Ectodermal cell (in vitro differentiated cells): ENCODE measurements at regions not wholly inside any gene's neighbourhood (a gene's known extent, or its start where the extent isn't known, plus 50 kb on each side); places are given as distances from the start of the nearest gene placed in this dataset.

Source experiments
- H3K27ac ChIP-seq: 2 replicates; pipeline ENCODE4 v1.7.0; 2013; ENCODE audit warnings: mild to moderate bottlenecking, low read depth, low read length; ENCODE audit not compliant: insufficient read depth, poor library complexity, severe bottlenecking
- H3K27me3 ChIP-seq: 2 replicates; pipeline ENCODE4 v1.7.0; 2013; ENCODE audit warnings: mild to moderate bottlenecking, low read length; ENCODE audit not compliant: insufficient read depth, control insufficient read depth, poor library complexity, severe bottlenecking
- H3K36me3 ChIP-seq: one replicate; pipeline ENCODE4 v1.7.0; 2013; ENCODE audit warnings: low read length; ENCODE audit not compliant: control insufficient read depth, insufficient read depth
- H3K4me1 ChIP-seq: one replicate; pipeline ENCODE4 v1.7.0; 2013; ENCODE audit warnings: low read length; ENCODE audit not compliant: control insufficient read depth, insufficient read depth
- H3K4me3 ChIP-seq: 2 replicates; pipeline ENCODE4 v1.7.0; 2013; ENCODE audit warnings: low read depth, low read length, control low read depth; ENCODE audit not compliant: insufficient read depth
- H3K9me3 ChIP-seq: 2 replicates; pipeline ENCODE4 v1.7.0; 2013; ENCODE audit warnings: mild to moderate bottlenecking, low read length, moderate library complexity; ENCODE audit not compliant: control insufficient read depth
- WGBS, 2 experiments: methylation state at CpG; one replicate each; pipeline ENCODE4 v1.1.7; 2013; ENCODE audit warnings: missing lambda C conversion rate in 2 of 2; 5-methylcytosine and 5-hydroxymethylcytosine counted together

DNA sequence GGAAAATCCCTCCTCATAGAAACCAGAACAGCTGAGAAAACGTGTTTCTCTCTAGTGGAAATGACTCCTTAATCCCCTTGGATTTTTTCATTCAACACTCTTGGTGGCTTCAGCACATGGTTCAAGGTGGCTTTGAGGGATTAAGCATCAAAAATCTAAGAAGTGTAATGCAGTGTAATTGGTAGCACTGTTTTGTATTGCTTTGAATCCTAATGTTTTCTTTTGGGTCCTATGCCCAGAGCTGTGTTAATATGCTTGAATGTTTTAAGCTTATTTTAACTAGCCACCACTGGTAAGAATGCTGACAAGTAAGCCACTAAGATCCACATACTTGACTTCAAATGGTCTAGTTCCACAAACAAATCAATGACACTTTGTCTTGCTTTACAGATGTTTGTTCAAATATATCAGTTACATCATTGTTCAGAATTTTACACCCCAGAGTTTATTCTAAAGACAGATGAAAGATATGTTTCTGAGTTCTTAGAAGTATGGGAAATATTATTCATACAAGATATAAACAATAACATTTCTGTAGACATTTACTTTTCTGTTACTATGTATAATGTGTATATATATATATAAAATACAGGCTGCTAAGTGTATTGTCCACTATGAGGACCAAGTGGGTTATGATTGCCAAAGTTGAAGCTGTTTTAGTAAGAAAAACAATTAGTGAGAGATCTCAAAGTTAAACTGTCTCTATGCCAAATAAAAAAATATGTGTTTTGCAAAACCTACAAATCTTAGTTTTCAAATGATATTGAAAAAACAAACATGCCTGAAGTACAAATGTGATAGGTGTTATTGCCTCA, 220.8 kb downstream of the OGFRL1 start:
- 69 to 70% methylated on average over 1 of the region's 1 CpG for WGBS, 2 experiments
- H3K4me3 ChIP-seq = no peak overlapping the region
- H3K27me3 ChIP-seq = no peaks in the 10 kb centered on the region
- no peak overlapping the region for H3K27ac ChIP-seq
- no peaks in the 10 kb centered on the region for H3K4me1 ChIP-seq
- no peaks in the 10 kb centered on the region for H3K36me3 ChIP-seq
- H3K9me3 ChIP-seq = no peaks in the 10 kb centered on the region

DNA sequence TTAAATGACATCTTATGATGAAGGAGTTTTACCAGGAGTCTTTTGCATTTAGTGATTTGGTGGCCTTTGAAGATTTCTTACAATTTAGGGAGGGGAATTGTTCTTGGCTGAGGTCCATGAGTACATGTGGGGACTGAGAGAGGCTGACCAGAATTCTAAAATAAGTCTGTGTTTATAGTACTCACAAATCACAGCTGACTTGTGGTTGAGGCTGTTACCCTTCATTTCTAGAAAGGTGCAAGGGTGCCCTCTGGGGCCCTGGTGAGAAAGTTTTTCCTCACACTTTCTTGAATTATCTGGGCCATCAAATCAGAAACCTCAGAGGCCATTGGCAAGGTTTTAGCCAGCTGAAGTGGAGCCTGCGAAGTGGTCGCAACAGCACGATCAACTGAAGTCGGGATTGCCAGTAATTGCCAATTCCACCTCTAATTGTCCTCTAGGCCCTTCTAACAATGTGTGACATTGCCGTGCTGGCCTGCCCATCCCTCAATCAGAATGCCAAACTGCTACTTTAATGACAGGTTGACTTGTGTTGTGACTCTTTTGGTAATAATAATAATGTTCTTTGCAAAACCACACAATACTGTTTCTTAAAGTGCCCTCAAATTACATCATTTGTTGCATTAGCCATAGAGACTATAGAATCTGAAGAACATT, 221.6 kb downstream of the OGFRL1 start:
- H3K4me3 ChIP-seq = no peak overlapping the region
- H3K27me3 ChIP-seq = no peaks in the 10 kb centered on the region
- no peaks in the 10 kb centered on the region for H3K36me3 ChIP-seq
- H3K9me3 ChIP-seq = no peaks in the 10 kb centered on the region
- 81 to 84% methylated on average over 5 of the region's 5 CpGs for WGBS, 2 experiments
- H3K4me1 ChIP-seq = no peaks in the 10 kb centered on the region
- H3K27ac ChIP-seq = no peak overlapping the region

DNA sequence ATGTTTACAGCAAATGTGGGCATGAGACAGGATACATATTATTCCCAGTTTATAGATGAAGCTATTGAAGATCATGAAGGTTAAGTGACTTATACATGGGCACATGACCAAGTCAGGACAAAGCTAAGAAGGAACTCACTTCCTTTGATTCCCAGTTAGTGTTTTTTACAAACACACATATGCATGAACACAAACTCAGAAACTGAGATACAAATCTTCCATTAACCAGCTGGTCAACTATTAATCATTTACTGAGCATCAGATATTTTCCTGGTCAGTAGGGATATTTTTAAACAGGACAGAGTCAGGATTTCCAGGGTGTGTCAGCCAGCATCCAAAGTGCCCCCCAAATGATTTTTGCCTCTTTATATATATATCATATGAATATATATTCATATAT, 222.2 kb downstream of the OGFRL1 start:
- Histone ChIP-seq H3K36me3 (no peaks in the 10 kb centered on the region), H3K9me3 (no peaks in the 10 kb centered on the region), H3K27ac (no peak overlapping the region), H3K4me1 (no peaks in the 10 kb centered on the region), H3K4me3 (no peak overlapping the region), H3K27me3 (no peaks in the 10 kb centered on the region)

DNA sequence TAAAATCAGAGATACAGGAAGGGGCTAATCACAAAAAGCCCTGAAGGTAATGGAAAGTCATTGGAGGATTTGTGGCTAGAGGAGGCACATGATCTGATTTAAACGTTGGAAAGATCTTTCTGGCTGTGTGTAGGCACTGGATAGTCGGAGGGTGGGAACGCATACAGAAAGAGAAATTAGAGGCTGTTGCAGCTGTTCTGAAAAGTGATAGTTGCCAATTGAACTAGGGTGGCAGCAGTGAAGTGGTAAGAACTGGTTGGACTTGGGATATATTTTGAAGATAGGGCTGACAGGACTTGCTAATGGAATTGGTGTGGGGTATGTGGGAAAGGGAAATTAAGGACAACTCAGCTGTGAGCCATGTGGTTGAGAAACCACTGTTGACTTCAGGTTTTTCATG, 223.6 kb downstream of the OGFRL1 start:
- Histone ChIP-seq H3K27ac (no peak overlapping the region), H3K36me3 (no peaks in the 10 kb centered on the region), H3K9me3 (no peaks in the 10 kb centered on the region), H3K4me3 (no peak overlapping the region), H3K4me1 (no peaks in the 10 kb centered on the region), H3K27me3 (no peaks in the 10 kb centered on the region)
- WGBS, 2 experiments = 91 to 93% methylated on average over 3 of the region's 3 CpGs

DNA sequence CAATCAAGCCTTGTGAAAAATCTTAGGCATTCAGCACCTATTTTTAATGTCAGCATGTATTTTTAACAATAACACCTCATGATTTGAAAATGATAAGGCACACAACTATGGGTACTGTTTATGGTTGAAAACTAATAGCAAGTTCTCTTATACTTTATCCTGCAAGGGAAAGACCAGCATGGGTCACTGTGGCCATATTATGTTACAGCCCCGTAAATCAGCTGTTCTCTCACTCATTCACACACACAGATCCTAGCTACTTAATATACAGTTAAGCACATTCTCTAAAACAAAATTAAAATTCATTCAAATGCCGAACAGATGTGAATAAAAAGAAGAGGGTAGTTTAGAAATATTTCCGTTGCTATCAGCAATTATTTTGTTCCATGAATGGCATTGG, 224.4 kb downstream of the OGFRL1 start:
- Histone ChIP-seq H3K27ac (no peak overlapping the region), H3K4me1 (no peaks in the 10 kb centered on the region), H3K4me3 (no peak overlapping the region), H3K27me3 (no peaks in the 10 kb centered on the region), H3K9me3 (no peaks in the 10 kb centered on the region), H3K36me3 (no peaks in the 10 kb centered on the region)
- WGBS, 2 experiments = 94 to 95% methylated on average over 3 of the region's 3 CpGs

DNA sequence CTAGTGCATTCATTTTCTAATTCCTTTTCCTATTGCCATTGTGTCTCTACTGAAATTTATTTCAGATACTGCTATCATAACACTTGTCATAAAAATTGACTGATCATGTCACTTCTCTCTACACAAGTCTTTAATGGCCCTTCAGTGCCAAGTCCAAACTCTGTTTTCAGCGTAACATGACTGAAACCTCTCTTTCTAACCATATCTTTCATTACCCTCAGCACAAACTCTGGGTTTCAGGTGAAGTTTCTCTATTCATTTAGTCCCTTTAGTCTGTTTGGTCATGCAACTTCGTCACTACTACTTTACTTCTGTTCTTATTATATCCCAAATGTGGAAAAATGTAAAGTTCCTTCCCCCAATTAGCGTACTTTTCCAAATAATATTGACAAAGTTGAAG, 234.9 kb downstream of the OGFRL1 start:
- Histone ChIP-seq H3K27ac (no peak overlapping the region), H3K4me3 (no peak overlapping the region), H3K27me3 (no peaks in the 10 kb centered on the region), H3K4me1 (no peaks in the 10 kb centered on the region), H3K36me3 (no peaks in the 10 kb centered on the region), H3K9me3 (no peaks in the 10 kb centered on the region)
- 93 to 97% methylated on average over 3 of the region's 3 CpGs for WGBS, 2 experiments

DNA sequence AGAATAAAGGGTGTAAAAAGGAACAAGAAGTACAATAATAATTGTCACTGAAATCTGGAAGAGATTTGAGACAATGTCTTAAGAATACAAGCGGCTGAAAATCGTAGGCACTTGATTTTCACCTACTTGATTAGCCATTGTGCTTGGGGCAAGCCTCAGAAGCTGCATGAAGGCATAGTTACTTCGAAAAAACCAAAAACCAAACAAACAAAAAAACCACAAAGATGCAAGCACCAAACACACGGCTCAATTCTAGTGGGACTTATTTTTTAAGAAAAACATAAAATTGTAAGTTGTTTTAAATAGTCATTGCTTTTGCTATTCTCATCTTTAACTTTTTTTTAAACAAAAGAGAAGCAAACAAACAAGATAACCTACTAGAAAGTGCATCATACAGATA, 235.6 kb downstream of the OGFRL1 start:
- no peaks in the 10 kb centered on the region for H3K9me3 ChIP-seq
- H3K4me3 ChIP-seq = no peak overlapping the region
- WGBS, 2 experiments = 81 to 95% methylated on average over 3 of the region's 4 CpGs

DNA sequence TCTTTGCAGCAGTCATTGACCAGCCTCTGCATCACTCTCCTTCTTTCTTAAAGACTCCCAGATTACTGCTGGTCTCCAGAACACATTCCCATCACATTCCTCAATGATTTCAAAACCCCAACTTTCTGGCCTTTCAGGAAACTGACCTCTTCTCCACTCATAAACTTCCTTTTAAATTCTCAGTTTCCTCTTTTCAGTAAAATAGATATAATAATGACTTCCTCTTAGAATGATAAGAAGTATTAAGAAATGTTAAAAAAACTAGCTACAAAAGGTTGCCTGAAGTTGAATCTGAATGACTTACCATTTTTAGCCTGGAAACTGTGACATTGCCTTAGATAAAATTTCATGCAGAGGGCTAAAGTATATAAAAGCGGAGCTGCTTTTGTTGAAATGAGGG, 239.3 kb downstream of the OGFRL1 start:
- H3K4me3 ChIP-seq = no peak overlapping the region
- H3K36me3 ChIP-seq = no peaks in the 10 kb centered on the region
- no peaks in the 10 kb centered on the region for H3K9me3 ChIP-seq
- 96 to 100% methylated on average over 1 of the region's 1 CpG for WGBS, 2 experiments
- no peak overlapping the region for H3K27ac ChIP-seq
- no peaks in the 10 kb centered on the region for H3K27me3 ChIP-seq
- no peaks in the 10 kb centered on the region for H3K4me1 ChIP-seq

More for the DNA sequence above, 235.6 kb downstream of the OGFRL1 start:
- no peak overlapping the region for H3K27ac ChIP-seq
- H3K4me1 ChIP-seq = no peaks in the 10 kb centered on the region
- H3K36me3 ChIP-seq = no peaks in the 10 kb centered on the region
- no peaks in the 10 kb centered on the region for H3K27me3 ChIP-seq

DNA sequence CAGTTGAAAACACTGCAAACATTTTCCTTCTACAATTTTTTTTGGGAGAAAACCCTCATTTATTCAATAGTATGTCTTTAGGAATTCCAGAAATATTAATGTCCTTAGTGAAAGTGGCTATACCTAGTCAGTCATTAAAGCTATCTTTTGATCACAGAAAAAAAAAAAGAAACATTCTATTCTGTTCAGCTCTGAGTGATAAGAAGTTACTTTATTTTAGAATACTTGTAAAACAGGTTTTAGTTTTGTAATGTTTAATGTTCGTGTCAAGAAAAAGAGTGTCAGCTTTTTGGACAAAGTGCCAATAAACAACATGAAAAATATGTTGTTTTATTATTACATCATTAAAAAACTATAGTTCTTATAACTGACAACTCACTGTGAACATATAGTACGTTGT, 240.4 kb downstream of the OGFRL1 start:
- Histone ChIP-seq H3K4me3 (no peak overlapping the region), H3K36me3 (no peaks in the 10 kb centered on the region), H3K4me1 (no peaks in the 10 kb centered on the region), H3K9me3 (no peaks in the 10 kb centered on the region), H3K27ac (no peak overlapping the region), H3K27me3 (no peaks in the 10 kb centered on the region)
- WGBS, 2 experiments = 100% methylated on average over 1 of the region's 2 CpGs

DNA sequence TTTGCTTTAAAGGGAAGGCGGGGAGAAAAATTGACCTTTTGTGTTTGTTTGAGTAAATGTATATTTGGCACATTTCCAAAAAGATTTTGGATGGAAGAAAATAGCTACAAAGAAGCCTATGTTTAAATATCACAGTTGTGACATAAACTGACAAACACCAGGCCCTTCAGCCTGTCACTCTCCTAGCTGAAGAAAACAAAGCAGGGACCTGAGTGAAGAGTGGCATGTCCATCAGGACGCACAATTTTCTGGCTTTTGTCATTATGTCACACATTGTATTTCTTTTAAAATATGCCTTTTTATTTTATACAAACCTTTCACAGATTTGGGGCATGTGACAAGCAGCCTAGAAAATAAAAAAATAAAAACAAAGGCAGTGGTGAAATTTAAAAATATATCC, 241.2 kb downstream of the OGFRL1 start:
- H3K4me1 ChIP-seq = no peaks in the 10 kb centered on the region
- H3K27me3 ChIP-seq = no peaks in the 10 kb centered on the region
- H3K27ac ChIP-seq = no peak overlapping the region
- H3K9me3 ChIP-seq = no peaks in the 10 kb centered on the region
- WGBS, 2 experiments = 79 to 83% methylated on average over 2 of the region's 2 CpGs
- H3K36me3 ChIP-seq = no peaks in the 10 kb centered on the region
- H3K4me3 ChIP-seq = no peak overlapping the region
